Activated CD4-positive, alpha-beta T cell treated with anti-CD3 and anti-CD28 coated beads for 1 hour (primary cell): ENCODE measurements at regions not wholly inside any gene's neighbourhood (a gene's known extent, or its start where the extent isn't known, plus 50 kb on each side); places are given as distances from the start of the nearest gene placed in this dataset.
"Not testable (repeated sequence)": the region's sequence is repeated elsewhere in the genome, so short reads cannot be mapped to it uniquely, and the experiment has no call there.

Experiments
- DNase-seq: peaks from one replicate; pipeline ENCODE4 v3.0.0-alpha.2; 2020

DNA sequence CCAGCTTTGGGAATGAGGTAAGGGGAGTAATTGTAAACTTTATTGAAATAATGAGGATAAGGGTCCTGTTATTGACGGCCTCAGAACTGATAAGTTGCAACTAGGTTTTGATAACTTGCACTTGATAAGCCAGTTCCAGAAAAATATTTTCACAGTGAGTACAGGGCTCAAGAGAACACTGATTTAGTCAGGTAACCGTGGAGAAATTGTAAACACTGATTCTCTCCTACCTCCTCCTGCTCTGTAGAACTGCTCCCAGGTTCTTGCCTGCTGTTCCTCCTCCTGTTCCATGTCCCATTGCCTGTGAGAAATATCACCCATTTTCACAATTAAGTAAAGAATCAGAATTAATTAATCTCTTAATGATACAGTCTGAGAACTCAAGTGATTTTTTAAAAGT, 55.0 kb upstream of the CXXC4 start:
- DNase-seq = no peak

DNA sequence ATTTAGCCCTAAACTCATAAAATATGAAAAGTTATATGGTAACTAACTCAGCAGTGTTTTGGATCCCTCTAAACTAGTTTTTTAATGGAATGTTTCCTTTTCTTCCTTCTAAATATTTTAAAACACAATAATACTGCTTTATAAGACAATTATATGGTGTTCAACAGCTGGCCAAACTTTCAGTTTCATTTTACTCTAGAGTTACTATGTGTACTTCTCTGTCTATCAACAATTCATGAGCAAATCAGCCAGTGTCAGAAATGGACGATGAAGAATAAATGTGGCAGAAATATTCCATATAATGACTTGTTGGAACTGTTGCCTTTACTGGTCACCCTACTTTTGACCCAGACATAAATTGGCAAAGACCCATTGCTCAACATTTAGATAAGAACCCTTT, 64.8 kb upstream of the CXXC4 start:
- DNase-seq = no peak

DNA sequence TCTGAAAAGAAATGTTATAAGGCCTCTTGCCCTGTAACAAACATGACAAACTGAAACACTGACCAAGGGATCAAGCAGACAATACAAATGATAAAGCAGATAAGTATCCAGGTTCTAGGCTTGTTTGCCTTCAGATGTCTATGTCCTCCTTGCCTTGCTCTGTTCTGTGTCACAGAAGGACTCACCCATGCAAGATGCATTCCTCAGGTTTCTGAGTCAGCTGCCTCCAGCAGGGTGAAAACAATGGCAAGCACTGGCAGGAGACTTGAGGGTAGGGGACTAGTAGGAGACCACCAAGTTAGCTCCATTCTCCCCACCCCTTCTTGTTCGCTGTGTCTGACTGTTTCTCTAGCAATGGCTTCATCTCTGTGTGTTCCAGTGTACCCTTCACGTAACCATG, 76.6 kb upstream of the CXXC4 start:
- no peak for DNase-seq

DNA sequence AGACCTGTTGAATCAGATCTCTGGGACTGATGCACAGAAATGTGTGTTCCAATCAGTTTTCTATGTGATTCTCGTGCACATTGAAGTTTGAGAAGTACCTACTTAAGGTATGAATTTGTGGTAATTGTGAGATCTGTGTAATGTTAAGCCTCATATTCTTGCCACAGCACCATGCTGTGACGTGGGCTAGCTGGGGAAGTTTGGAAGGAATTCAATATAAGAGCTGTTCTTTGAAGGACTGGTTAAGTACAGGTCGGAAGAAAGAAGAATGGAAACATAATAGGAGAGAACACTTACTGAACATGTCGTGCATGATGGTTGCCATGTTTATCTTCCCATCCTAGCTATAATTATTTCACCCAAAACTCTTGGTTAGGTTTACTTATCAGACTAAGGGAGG, 79.7 kb upstream of the CXXC4 start:
- no peak for DNase-seq

DNA sequence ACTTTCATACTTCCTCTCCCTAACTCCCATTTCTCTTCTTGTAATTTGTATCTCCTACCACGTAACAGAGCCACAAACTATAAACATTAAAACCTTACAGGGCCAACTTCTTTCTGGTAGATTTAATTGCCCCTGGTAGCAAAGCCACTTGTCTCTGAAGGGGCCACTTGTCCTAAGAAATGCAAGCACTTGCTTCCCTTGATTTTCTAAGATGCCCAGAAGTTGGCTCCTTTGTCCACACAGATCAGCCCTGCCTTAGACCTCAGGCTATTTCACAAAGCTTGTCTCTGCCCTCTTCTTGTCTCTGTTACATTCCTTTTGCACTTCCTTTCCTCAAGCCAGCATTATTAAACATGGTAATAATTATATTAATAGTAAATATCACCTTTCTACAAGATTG, 80.6 kb upstream of the CXXC4 start:
- no peak for DNase-seq

DNA sequence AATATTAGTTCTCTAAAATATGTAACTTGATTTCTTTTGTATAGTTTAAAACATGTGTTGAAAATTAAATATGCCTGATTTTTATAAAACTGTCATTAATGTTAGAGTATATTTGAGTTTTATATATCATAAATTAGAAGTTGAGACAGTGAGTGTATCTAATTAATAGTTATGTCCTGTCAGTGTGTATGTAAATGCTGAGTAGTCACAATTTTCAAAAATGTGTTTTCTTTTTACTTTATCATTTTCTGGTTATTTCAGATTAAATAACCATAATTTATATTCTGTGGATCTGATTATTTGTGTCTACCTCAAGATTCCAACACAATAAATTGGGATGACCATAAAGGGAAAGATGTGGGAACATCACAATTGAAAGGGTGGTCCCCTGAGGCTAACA, 82.7 kb upstream of the CXXC4 start:
- DNase-seq = no peak

DNA sequence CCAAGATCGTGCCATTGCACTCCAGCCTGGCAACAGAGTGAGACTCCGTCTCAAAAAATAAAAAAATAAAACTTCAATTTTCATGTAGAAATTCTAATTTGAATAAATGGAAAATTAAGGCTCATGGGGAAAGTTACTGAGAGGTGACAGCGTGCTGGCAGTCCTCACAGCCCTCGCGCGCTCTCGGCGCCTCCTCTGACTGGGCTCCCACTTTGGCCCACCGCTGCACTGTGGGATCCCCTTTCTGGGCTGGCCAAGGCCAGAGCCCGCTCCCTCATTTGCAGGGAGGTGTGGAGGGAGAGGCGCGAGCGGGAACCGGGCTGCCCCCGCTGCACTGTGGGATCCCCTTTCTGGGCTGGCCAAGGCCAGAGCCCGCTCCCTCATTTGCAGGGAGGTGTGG, 86.8 kb upstream of the CXXC4 start:
- DNase-seq = not testable (repeated sequence)

DNA sequence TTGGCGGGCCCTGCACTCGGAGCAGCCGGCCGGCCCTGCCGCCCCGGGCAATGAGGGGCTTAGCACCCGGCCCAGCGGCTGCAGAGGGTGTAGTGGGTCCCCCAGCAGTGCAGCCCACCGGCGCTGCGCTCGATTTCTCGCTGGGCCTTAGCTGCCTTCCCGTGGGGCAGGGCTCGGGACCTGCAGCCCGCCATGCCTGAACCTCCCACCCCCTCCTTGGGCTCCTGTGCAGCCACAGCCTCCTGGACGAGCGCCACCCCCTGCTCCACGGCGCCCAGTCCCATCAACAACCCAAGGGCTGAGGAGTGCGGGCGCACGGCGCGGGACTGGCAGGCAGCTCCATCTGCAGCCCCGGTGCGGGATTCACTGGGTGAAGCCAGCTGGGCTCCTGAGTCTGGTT, 87.4 kb upstream of the CXXC4 start:
- not testable (repeated sequence) for DNase-seq

DNA sequence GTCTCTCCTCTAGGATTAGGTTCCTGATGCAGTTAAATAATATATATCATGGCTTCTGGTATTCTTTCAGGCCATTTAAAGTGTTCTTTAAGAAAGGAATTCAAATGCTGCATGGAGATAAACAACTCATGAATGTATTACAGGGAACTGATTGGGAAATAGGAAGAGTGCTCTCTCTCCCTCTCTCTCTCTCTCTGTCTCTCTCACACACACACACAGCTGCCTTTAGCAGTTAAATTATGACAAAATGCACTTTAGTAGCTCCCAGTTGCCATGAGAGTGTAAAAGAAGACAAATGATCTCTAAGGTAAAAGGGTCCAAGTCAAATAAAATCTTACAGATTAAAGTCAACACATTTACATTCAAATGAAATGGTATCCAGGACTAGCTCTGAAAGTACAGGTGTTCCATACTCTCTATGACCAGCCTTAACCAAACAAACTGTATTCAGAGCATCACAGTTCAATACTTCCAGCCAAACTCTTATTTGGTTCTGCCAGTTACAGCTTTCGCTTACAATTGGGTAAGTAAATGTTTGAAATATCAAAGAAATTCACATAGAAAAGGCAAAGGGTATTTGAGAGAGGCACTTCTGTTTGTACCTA, 94.7 kb upstream of the CXXC4 start:
- no peak for DNase-seq

DNA sequence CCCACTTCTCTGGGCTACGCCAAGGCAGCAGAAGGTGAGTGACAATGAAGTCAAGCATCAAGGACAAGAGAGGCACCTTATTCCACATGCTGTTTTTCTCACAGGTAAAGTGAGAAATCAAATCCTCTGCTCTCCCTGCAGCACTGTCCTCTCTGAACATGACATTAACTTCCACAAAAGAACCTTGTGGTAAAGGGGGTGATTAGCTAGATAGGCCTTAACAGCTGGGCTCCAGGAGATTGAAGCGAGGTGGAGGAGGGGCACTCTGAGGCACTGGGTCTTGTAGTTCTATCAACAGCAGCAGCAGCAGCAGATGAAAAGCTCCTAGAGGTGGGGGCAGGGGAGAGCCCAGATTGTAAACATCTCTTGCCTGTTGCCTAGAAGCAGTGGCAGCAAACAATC, 96.8 kb upstream of the CXXC4 start:
- DNase-seq = no peak

DNA sequence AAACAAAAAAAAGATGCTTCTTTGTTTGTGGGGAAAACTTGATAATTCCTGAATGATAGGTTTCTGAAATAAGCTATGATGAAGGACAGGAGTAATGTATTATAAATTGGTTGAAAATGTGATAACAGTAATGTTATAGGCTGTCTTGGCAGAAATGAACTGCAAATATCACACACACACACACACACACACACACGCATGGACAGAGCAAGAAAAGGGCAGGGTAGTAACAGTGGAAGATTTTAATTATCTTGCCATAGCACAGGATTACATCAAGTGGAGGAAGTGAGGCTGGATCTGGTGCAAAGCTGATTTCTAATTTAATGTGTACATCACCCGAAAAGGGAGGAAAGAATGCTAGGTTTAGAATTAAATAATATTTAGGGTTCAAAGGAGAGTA, 97.5 kb upstream of the CXXC4 start:
- DNase-seq = no peak

DNA sequence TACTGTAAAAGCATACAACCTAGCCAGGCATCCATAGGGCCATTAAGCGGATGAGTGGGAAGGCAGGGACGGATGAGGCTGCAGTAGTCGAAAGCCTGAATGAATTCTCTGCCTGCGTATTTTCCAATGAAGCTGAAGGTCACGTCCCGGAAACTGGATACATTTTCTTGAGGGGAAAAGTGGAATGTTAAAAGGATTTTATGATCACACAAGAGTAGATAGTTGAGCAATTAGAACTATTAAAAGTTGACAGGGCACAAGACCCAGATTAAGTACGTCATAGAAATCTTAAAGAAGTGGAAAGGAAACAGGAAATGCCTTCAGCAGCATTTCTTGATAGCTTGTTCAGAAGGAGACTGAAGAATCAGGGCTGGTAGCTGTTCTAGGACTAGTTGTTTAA, 98.3 kb upstream of the CXXC4 start:
- DNase-seq = no peak

DNA sequence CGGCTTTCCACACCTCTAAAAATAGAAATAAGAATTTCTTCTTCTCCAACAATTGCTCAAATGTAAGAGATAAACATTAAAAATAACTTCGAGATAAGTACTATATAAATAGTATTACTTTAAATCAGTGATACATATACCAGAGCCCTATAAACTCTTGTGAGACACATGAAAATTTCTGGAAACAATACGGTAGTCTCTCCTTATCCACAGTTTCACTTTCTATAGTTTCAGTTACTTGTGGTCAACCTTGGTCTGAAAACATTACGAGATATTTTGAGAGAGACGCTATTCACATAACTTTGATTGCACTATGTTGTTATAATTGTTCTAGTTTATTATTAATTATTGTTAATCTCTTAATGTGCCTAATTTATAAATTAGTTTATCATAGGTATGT, 101.5 kb upstream of the CXXC4 start:
- no peak for DNase-seq

DNA sequence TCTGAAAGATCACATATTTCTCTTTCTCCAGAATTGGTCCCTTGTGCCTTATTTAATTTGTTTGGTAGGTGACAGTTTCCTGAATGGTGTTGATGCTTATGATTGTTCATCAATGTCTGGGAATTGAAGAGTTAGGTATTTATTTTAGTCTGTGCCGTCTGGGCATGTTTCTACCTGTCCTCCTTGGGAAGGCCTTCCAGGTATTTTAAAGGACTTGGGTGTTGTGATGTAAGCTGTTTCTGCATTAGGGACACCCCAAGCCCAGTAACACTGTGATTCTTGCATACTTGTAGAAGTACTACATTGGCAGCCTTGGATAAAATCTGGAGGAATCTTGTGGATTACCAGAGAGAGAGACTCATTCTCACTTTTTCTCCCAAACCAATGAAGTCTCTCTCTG, 120.8 kb upstream of the CXXC4 start:
- DNase-seq = no peak

DNA sequence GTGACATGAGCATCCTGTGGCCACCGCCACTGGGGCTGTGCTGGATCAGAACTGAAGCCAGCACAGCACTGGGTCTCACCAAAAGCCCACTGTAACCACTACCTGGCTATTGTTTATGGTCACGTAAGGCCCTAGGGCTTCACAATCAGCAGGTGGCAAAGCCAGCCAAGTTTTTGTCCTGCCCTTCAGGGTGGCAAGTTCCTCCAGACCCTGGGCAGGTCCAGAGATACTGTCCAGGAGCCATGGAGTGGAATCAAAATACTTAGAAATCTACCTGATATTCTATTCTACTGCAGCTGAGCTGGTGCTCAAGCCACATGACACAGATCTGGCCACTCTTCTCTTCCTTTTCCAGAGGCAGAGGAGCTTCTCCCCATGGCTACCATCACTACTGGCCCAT, 121.2 kb upstream of the CXXC4 start:
- DNase-seq = no peak

DNA sequence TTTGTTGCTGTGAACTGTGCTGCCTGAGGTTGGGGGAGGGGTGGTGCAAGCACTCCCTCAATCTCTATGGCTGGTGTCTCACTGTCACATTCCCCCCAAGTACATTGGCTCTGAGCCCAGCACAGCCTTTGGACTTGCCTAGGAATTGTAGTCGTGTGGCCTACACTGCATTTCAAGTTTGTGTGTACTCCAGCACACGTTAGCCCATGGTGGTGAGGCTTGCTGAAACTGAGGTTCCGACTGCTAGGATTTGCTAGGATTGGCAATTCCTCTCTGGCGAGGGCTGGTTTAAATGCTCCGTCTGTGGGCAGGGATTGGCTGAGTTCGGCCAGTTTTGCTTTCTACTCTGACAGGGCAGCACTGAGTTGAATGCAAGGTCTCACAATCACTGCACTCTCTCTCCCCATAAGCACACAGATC, 121.7 kb upstream of the CXXC4 start:
- no peak for DNase-seq

DNA sequence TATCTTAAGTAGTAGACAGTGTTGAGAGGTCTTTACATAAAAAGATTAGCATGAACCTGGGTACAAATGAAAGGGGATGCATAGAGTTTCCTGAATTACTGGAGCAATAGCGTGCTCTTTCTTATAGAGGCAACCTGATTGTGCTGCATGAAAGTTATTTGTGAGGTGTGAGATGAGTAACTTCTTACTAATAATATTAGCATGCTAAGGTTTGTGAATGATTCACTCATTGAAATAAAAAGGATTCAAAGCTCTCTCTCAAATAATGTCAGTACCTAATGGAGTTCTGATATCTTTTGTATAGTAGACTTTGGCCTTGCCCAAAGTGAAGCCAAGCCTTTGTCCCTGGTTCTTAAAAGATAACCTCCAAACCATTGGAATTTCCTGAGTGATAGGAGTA, 131.0 kb upstream of the CXXC4 start:
- no peak for DNase-seq

DNA sequence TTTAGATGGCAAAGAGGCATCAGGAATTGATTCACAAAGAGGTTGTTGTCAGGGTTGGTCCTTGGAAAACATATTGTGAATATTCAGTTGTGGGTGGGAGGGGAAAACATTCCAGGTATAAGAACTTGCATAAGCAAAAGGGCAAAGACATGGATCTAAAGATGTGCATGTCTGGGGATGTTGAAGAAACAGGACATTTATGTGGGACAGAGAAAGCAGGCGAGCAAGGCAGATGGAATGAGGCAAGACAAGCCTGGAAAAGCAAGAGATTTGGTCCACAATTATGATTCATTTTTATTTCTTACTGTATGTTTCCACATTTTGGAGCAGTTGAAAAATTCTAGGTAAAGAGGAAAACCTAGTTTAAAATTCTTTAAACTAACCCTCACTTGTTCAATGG, 134.9 kb upstream of the CXXC4 start:
- DNase-seq = no peak

DNA sequence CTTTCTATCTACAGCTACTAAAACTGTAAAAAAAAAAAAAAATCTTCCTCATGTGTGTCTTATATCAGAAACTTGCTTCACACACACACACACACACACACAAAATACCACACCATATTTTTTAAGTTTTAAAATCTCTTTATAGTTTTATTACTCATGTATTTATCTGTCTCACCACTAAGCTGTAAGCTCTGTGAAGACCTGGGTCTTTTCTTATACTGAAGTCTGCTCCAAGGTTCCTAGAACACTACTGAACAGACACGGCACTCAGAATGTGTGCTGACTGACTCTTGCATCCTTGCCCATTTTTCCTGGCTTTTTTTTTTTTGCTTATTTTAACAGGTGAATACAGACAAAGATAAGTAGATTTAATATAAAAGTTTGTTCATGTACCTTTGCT, 135.6 kb upstream of the CXXC4 start:
- DNase-seq = no peak

DNA sequence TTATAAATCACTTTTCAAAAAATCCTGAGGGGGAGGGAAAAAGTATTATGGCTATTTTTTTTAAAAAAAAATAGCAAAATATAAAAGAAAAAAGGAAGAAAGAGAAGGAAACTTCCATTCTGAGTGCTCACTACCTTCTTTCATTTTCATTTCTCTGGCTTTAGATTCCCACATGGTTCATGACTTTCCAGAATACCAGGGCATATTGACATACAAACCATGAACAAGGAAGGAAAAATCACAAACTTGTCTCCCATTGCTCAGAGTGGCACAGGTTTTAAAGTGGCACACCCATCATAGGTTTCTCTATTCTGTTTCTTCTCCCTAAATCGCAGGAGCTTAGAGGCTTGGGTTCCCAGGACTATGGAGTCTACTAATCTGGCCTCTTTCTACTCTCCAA, 136.3 kb upstream of the CXXC4 start:
- no peak for DNase-seq

DNA sequence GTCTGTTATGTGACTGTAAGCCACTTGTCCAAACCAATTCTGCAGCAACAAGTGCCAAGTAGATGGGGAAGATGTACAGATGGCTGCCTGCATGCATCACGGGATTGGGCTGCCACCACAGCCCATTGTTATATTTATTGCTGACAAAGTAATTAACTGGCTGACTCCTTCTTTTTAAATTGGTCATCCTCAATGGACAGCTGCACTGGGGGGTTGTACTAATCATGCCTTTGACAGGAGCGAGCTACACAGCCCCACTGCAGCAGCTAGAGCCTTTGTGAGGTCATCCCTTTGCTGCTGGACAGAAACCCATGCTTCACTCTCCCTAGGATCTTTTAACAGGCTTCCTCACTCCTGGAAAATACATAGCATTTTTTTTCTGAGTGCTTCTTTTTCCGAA, 146.7 kb upstream of the CXXC4 start:
- no peak for DNase-seq

DNA sequence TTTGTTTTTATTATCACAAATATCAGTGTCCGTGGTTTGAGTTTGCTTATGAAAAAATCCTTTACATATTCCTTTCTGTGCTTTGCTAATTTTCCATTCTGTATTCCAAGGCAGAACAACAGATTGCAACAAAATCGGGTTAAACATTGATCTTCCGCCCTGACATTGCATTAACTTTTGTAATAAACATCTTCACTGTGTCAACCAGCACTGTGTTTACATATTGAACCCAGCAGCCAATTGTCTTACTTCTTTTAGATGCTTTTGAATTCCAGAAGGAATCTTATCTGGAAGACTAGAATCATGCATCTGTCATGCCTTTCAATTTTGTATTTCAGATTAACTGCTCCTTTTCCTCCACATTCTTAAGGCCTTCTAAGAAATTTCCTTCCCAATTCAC, 147.8 kb upstream of the CXXC4 start:
- DNase-seq = no peak

DNA sequence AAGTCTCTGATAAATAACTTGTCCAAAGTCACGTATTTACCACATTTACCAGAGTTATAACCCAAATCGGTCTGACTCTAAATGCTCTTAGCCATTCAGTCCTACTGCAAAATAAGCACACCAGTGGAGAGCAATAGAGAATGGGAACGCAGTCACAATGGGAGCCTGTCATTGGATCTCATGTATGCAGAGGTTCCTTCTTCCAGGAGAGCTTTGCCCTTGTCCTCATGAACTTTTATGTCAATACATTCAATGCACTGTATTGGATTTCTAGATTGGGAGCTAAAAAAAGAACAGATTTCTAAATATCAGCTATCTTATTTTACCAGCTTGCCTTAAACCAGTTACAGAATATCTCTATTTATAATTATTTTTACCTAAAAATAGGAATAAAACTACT, 149.1 kb upstream of the CXXC4 start:
- no peak for DNase-seq

DNA sequence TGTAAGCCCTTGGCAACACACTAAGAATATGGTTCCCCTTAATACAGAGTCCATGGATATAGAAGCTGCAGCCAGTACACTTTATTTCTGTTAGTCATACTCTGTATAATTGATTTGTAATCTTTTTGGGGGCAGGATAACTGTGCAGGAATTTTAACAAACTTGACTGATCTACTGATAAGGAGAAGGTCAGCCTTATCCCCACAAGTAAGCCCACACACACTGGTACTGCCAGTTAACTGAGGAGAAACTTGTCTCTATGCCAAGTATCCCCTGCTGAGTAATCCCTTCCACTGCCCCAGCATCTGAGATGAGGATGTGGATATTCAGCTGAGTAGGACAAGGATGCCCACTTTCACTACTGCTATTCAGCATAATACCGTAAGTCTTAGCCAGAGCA, 154.9 kb upstream of the CXXC4 start:
- no peak for DNase-seq

DNA sequence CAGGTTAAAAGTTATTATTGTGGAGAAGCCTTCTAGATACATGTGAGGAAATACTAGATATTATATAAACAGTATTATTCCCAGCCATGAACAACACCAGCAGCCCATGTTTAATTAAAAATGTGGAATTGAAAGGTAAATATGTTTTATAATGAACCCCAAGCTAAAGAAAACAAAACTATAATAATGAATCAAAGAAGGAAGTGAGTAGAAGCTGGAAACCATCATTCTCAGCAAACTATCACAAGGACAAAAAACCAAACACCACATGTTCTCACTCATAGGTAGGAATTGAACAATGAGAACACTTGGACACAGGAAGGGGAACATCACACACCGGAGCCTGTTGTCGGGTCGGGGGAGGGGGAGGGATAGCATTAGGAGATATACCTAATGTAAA, 167.6 kb upstream of the CXXC4 start:
- not testable (repeated sequence) for DNase-seq

DNA sequence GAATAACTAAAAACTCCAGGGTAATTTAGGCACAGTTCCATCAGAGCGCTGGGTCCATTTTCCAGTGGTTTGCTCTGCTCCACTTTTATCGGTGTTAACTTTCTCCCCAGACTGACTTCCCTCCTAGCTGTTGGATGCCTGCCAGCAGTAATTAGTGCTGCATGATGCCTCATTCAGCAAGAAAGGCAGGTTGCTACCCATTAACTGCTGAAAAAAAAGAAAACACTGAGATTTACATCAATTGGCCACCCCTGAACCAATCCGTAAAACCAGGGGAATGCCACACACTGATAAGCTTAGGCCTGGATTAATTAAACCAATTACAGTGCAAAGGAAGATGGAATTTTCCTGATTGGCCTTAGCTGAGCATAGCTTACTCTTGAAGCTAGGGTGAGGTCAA, 182.4 kb upstream of the CXXC4 start:
- DNase-seq = no peak
